Memory B cell (primary cell): ENCODE measurements at regions not wholly inside any gene's neighbourhood (a gene's known extent, or its start where the extent isn't known, plus 50 kb on each side); places are given as distances from the start of the nearest gene placed in this dataset.

ENCODE experiments used
- ATAC-seq: fragments of 150-1000 bp; cut with Tn5 transposase; 2 replicates; pipeline ENCODE4 v1.10.0; 2021; ENCODE audit warnings: low read depth, mild to moderate bottlenecking, moderate library complexity
- DNase-seq, 2 donors: peaks; one replicate each; pipeline ENCODE4 v3.0.0; 2022; ENCODE audit warnings: low spot score in 2 of 2
- H3K27ac Mint-ChIP-seq: one replicate; pipeline ENCODE4 v1.8.0; 2022; ENCODE audit warnings: mild to moderate bottlenecking, moderate library complexity, mixed read lengths
- H3K27me3 Mint-ChIP-seq: one replicate; pipeline ENCODE4 v1.8.0; 2022; ENCODE audit warnings: mixed read lengths
- H3K36me3 Mint-ChIP-seq: one replicate; pipeline ENCODE4 v1.8.0; 2022; ENCODE audit warnings: mild to moderate bottlenecking, mixed read lengths
- H3K4me1 Mint-ChIP-seq: one replicate; pipeline ENCODE4 v1.8.0; 2022; ENCODE audit warnings: mixed read lengths
- H3K4me3 Mint-ChIP-seq: one replicate; pipeline ENCODE4 v1.8.0; 2022; ENCODE audit warnings: mild to moderate bottlenecking, moderate library complexity, mixed read lengths
- H3K9me3 Mint-ChIP-seq: one replicate; pipeline ENCODE4 v1.8.0; 2022; ENCODE audit warnings: mixed read lengths

DNA sequence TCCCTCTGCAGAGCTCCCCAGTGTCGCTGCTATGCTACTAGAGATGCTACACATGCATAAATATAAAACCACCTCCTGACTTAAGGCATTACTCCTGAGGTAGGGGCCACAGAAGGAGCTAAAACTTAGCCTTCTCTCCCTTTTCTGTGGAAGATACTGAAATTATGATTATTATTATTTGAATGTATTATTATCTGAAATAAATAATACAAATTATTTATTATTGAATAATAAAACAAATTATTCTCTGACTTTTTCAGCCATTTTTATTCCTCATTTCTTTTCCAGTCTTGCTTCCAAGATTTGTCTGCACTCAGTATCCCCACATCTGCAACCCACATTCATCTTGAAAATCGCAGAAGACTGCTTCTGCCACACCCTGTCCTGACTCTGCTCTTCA is 414.9 kb upstream of the ACO1 start:
- DNase-seq, result no peak
- peaks cover 15% of the 10 kb centered on the region for H3K9me3 Mint-ChIP-seq
- no peak overlapping the region for H3K27ac Mint-ChIP-seq
- H3K4me1 Mint-ChIP-seq, result no peaks in the 10 kb centered on the region
- H3K36me3 Mint-ChIP-seq, result no peaks in the 10 kb centered on the region
- no peak for ATAC-seq
- no peak overlapping the region for H3K4me3 Mint-ChIP-seq
- H3K27me3 Mint-ChIP-seq, result no peaks in the 10 kb centered on the region

DNA sequence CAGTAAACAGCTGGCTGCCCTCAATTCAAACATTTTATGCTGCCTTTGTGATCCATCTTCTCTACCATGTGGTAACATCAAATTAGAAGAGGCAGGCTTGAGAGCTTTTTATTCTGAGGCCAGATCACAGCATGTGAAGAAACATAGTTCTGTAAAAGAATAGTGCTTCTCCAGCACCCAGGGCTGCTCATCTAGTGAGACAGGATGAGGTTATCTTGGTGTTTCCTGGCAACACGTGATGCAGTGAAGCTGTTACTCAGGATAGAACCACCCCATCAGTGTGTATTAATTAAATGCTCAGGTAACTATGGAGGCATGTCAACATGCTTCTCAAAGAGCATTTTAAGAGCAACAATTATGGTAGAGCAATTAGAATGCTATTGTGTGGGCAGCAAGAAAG is 400.5 kb upstream of the ACO1 start:
- no peak overlapping the region for H3K4me3 Mint-ChIP-seq
- H3K27ac Mint-ChIP-seq, result no peak overlapping the region
- peaks cover 13% of the 10 kb centered on the region for H3K9me3 Mint-ChIP-seq
- no peaks in the 10 kb centered on the region for H3K4me1 Mint-ChIP-seq
- no peaks in the 10 kb centered on the region for H3K36me3 Mint-ChIP-seq
- H3K27me3 Mint-ChIP-seq, result no peaks in the 10 kb centered on the region
- DNase-seq, result no peak
- ATAC-seq, result no peak

DNA sequence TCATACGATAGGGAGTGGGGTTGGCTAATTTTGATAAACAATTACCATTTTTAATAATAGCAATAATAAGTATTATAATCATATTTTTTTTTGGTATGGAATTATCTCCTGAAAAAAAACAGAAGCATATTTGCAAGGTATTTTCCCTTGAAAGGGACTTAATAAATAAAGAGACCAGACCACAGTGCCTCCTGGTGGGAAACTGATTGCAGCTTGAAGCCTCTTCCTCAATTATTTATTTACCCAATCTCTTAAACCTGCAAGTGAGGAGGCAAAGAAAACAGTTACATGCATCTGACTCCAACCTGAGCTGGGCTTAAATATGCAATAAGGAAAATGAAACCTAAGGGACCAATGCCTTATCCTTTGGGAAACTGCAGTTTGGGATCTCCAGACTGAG is 388.1 kb upstream of the ACO1 start:
- H3K27ac Mint-ChIP-seq, result no peak overlapping the region
- ATAC-seq, result no peak
- H3K4me1 Mint-ChIP-seq, result peaks cover 3% of the 10 kb centered on the region
- no peaks in the 10 kb centered on the region for H3K36me3 Mint-ChIP-seq
- no peaks in the 10 kb centered on the region for H3K27me3 Mint-ChIP-seq
- peaks cover 10% of the 10 kb centered on the region for H3K9me3 Mint-ChIP-seq
- DNase-seq, result no peak
- no peak overlapping the region for H3K4me3 Mint-ChIP-seq

DNA sequence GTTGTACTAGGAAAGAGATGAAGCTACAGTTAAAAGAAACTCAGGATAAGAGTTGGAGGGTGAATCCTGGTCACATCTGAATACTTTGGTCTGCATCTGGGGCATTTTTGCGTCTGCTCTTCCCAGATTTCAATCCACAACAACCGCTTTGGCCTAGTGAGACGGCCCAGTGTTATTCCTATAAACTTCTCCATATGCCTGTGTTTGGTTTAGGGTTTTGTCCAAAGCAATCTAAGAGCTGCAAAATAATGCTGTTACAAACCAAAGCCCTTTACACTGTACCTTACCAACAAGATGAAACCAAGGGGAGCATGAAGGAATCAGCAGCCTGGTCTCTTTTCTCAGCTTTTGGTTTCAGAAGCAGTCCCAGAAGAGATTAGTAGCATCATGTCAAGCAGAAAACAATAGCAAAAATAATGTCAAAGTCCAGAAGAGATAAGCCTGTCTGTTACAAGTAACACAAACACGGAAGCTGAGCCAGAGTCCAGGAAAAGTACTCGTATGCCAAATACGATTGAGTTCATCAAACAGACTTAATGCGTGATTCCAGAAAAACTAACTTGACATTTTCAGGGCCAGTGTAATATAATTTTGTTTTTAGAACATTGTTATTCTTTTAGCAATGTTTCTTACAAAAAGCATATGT is 379.9 kb upstream of the ACO1 start:
- H3K4me3 Mint-ChIP-seq, result no peak overlapping the region
- DNase-seq (no peak), ATAC-seq (no peak)
- H3K4me1 Mint-ChIP-seq, result no peaks in the 10 kb centered on the region
- peaks cover 2% of the 10 kb centered on the region for H3K9me3 Mint-ChIP-seq
- H3K27me3 Mint-ChIP-seq, result no peaks in the 10 kb centered on the region
- H3K36me3 Mint-ChIP-seq, result no peaks in the 10 kb centered on the region
- no peak overlapping the region for H3K27ac Mint-ChIP-seq

DNA sequence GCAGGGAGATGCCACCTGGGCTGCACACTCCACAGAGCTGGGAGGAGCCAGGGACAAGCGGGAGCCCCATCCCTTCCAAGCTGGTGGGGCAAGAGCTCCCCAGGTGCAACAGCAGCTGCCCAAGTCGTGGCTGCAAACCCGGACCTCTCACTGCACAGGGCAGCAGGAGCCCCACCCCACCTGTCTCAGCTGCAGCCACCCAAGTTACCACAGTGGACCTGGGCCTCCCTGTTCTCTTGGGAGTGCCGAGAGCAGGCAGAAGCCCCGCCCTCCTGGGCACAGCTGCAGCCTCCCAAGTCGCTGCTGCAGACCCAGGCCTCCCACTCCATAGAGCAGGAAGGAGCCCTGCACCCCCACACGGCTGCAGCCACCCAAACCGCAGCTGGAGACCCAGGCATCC is 374.1 kb upstream of the ACO1 start:
- Mint-ChIP-seq H3K27me3 (no peaks in the 10 kb centered on the region), H3K4me3 (no peak overlapping the region), H3K4me1 (no peaks in the 10 kb centered on the region), H3K27ac (no peak overlapping the region), H3K36me3 (no peaks in the 10 kb centered on the region), H3K9me3 (peaks cover 2% of the 10 kb centered on the region)
- DNase-seq (no peak), ATAC-seq (no peak)

DNA sequence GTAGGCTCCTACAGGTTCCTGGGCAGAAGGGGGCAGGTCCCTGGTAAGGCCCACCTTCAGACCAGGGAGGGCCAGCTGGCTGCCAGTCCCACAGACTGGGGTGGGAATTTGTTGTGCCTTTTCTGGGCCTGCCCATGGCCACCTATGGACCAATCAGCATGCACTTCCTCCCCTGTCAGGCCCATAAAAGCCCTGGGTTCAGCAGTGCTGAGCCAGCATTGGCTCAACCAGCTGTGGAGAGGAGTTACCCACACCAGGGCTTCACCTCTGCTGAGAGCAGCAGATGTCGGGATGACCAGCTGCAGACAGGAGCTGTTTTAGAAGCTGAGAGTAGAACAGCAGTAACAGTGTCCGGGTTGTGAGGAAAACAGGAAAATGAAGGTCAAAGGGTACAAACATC is 373.4 kb upstream of the ACO1 start:
- ATAC-seq (no peak), DNase-seq (no peak)
- no peaks in the 10 kb centered on the region for H3K27me3 Mint-ChIP-seq

DNA sequence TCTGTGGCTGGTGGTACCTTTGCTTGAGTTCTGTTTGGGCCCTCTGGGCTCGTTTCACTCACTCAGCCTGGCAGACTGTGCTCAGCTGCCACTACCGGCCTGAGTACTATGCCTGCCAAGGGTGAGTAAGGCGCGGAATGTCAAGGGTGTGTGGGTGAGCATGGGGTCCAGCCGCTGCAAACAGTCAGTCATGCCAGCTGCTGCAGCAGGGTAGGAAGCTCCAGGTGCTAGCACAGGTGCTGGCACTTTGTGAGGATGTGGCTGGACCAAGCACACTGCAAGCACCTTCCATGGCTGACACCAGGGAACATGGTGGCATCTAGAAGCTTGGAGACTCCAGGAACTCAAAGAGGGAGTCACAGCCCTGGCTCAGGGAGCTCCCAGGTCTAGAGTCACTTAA is 368.6 kb upstream of the ACO1 start:
- Mint-ChIP-seq H3K4me1 (no peaks in the 10 kb centered on the region), H3K36me3 (no peaks in the 10 kb centered on the region), H3K4me3 (no peak overlapping the region), H3K27me3 (no peaks in the 10 kb centered on the region), H3K9me3 (no peaks in the 10 kb centered on the region), H3K27ac (no peak overlapping the region)
- ATAC-seq (no peak), DNase-seq (no peak)

More for the DNA sequence above, 373.4 kb upstream of the ACO1 start:
- H3K36me3 Mint-ChIP-seq, result no peaks in the 10 kb centered on the region
- H3K4me1 Mint-ChIP-seq, result no peaks in the 10 kb centered on the region
- peaks cover 2% of the 10 kb centered on the region for H3K9me3 Mint-ChIP-seq
- no peak overlapping the region for H3K4me3 Mint-ChIP-seq
- H3K27ac Mint-ChIP-seq, result no peak overlapping the region

DNA sequence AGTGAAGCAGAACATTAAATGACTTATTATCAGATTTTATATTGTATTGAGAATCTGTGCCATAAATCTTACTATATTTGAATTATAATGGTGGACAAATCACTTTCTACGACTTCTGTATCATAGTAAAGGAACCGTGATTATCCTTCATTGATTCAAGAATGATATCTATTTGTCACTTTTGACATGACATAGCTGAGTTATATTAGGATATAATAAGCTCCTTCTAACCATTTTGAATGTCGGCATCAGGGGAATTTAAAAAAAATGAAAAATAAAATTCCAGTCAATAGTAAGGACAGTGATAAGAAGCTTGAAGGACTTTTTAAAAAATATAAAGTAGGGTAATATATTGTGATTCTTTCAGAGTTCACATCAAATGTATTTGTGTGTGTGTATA is 338.9 kb upstream of the ACO1 start:
- DNase-seq (no peak), ATAC-seq (no peak)
- Mint-ChIP-seq H3K4me3 (no peak overlapping the region), H3K27me3 (no peaks in the 10 kb centered on the region), H3K27ac (no peak overlapping the region), H3K9me3 (no peaks in the 10 kb centered on the region), H3K4me1 (no peaks in the 10 kb centered on the region), H3K36me3 (no peaks in the 10 kb centered on the region)

DNA sequence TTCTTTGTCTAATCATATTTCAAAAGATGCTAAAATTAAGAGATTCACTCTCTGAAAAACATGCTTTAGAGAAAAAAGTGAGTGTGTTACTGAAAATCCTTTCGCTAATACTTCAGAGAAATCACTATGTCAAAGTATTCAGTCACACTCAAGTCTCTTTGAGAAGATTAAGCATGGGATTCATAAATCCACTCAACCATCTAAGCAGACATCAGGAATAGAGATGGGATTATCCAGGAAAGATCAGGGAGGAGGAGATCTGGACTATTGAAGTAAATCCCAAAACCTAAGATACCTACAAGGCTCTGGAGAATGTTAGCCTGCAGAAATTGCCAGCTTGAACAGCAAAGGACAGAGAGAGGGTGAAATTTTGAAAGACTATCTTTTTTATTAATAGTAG is 317.2 kb upstream of the ACO1 start:
- ATAC-seq (no peak), DNase-seq (no peak)
- Mint-ChIP-seq H3K9me3 (no peaks in the 10 kb centered on the region), H3K36me3 (no peaks in the 10 kb centered on the region), H3K27me3 (no peaks in the 10 kb centered on the region), H3K4me3 (no peak overlapping the region), H3K27ac (no peak overlapping the region), H3K4me1 (no peaks in the 10 kb centered on the region)

DNA sequence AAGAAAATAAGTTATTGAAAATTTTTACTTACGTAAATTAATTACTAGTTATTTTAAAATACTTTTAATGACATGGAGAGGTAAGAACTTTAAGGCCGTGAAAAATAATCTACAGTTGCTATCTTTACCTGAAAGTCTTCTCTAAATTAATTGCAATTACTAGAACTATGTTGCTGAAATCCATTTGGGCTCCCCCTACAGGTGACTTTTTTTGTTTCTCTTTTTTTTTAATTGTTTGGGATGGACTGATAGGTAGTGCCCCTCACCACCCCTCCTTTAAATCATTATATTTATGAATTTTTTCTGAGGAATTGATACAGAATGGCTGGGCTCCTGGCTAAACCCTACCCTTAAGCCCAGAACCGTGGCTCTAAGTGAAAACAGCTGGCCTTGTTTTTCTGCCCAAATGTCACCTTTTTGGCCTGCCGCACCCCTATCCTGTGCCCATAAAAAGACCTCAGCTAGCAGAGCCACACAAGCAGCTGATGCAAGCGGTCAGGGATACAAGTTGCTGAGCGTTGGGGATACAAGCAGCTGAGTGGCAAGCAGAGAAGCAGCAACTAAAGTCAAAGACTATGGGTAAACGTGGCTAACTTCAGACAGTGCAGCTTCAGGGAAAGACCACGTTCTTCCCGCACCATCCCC is 315.2 kb upstream of the ACO1 start:
- H3K27me3 Mint-ChIP-seq, result no peaks in the 10 kb centered on the region
- DNase-seq (no peak), ATAC-seq (no peak)
- no peak overlapping the region for H3K27ac Mint-ChIP-seq
- H3K9me3 Mint-ChIP-seq, result no peaks in the 10 kb centered on the region
- H3K36me3 Mint-ChIP-seq, result no peaks in the 10 kb centered on the region
- H3K4me1 Mint-ChIP-seq, result no peaks in the 10 kb centered on the region
- no peak overlapping the region for H3K4me3 Mint-ChIP-seq

DNA sequence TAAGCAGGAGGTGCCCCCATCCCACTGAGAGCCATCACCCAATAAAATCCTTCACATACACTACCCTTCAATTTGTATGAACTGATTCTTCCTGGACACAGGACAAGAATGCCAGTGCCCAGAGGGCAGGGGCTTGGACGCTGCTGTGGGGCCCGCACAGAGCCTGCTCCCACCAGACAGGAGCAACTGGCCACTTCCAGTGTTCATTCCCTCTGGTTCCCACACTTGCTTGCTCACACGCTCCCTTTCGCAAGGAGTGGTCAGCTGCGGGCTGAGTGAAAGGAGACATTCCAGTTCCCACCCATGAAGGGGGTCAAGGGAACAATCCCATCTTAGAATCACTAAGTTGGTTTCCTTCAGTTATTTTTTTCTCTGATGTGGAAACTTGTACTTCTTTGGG is 314.5 kb upstream of the ACO1 start:
- Mint-ChIP-seq H3K9me3 (peaks cover 3% of the 10 kb centered on the region), H3K27ac (no peak overlapping the region), H3K4me3 (no peak overlapping the region), H3K4me1 (no peaks in the 10 kb centered on the region), H3K36me3 (no peaks in the 10 kb centered on the region), H3K27me3 (no peaks in the 10 kb centered on the region)
- DNase-seq (no peak), ATAC-seq (no peak)

DNA sequence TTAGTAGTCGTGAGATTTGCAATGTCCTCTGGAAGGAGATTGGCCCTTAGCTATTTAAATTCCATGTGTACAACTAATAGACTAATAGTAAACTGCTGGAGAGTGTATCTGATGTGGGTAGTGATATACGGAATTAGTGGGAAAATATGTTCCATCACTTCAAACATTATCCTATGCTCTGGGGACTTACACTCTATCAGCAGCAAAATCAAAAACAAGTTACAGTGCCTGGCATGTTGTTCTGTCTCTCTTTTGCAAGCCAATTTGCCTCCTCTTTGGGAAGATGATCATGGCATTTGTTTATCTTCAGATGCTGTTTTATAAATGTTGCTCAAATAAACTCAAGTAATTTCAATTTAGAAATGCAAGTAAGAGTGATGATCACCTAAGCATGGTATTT is 311.9 kb upstream of the ACO1 start:
- H3K9me3 Mint-ChIP-seq, result peaks cover 4% of the 10 kb centered on the region
- H3K36me3 Mint-ChIP-seq, result no peaks in the 10 kb centered on the region
- no peaks in the 10 kb centered on the region for H3K27me3 Mint-ChIP-seq
- no peak overlapping the region for H3K27ac Mint-ChIP-seq
- no peaks in the 10 kb centered on the region for H3K4me1 Mint-ChIP-seq
- no peak for DNase-seq
- no peak overlapping the region for H3K4me3 Mint-ChIP-seq
- no peak for ATAC-seq

DNA sequence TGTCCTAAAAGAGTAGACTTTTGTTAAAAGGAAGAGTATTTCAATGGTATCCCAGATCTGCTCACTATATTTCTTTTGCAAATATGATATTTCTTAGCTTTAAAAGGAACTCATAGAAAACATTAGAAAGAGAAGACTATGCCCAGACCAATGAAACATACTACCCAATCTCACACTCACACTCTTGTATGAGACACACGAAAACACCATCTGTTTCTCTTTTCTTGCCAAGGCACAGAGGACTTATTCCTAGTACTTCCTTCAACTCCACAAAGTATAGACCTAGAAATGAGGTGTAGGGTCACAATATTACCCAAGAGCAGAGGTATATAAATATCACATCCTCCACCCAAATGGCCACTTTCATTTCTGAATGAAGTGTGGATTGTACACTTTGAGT is 292.4 kb upstream of the ACO1 start:
- no peaks in the 10 kb centered on the region for H3K4me1 Mint-ChIP-seq
- H3K27me3 Mint-ChIP-seq, result no peaks in the 10 kb centered on the region
- no peak for ATAC-seq
- peaks cover 1% of the 10 kb centered on the region for H3K9me3 Mint-ChIP-seq
- no peak overlapping the region for H3K4me3 Mint-ChIP-seq
- DNase-seq, result no peak
- no peak overlapping the region for H3K27ac Mint-ChIP-seq
- no peaks in the 10 kb centered on the region for H3K36me3 Mint-ChIP-seq

DNA sequence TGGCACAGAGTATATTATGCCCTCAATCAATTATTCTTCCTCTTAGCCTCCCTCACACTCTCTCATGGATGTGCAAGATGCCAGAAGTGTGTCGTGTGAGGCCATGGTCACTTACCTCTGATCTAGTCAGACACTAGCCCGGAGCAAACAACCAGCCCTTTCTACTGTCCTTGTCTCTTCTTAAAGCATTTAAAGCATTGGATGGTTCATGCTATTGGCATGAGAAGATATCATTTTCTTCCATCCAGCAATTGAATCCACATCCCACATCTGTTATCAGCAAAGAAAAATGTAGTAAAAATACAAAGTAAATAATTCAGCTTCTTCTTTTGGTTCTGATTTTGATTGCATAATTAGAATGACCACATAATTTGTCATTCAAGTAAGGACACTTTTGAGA is 267.2 kb upstream of the ACO1 start:
- H3K4me3 Mint-ChIP-seq, result no peak overlapping the region
- ATAC-seq (no peak), DNase-seq (no peak)
- H3K27ac Mint-ChIP-seq, result no peak overlapping the region
- H3K36me3 Mint-ChIP-seq, result no peaks in the 10 kb centered on the region
- no peaks in the 10 kb centered on the region for H3K27me3 Mint-ChIP-seq
- H3K9me3 Mint-ChIP-seq, result peaks cover 5% of the 10 kb centered on the region
- no peaks in the 10 kb centered on the region for H3K4me1 Mint-ChIP-seq

DNA sequence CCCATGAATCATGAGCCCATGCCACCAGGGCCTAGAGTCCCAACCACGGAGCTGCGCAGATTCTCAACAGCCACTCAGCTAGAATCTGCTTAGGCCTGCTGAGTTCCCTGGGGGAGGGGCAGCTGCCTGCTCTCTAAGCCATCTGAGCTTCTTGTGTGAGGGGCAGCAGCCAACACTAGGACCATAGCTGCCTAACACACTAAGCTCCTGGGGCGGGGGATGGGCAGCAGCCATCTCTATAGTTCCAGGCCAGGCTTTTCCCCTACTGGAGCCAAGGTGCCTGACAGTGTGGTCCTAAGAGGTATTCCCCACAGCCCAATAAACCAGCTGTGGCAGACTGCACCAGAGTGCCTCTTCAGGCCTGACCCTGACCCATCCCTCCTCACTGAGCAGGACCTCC is 255.9 kb upstream of the ACO1 start:
- no peak for DNase-seq
- no peaks in the 10 kb centered on the region for H3K36me3 Mint-ChIP-seq
- H3K27me3 Mint-ChIP-seq, result no peaks in the 10 kb centered on the region
- no peak overlapping the region for H3K4me3 Mint-ChIP-seq
- no peaks in the 10 kb centered on the region for H3K4me1 Mint-ChIP-seq
- peaks cover 1% of the 10 kb centered on the region for H3K9me3 Mint-ChIP-seq
- H3K27ac Mint-ChIP-seq, result no peak overlapping the region
- no peak for ATAC-seq
